Upper lobe of left lung (tissue), 6 donors: ENCODE measurements at regions not wholly inside any gene's neighbourhood (a gene's known extent, or its start where the extent isn't known, plus 50 kb on each side); places are given as distances from the start of the nearest gene placed in this dataset.

Experiments
- ATAC-seq, 2 donors: fragments of 200-7000 bp; cut with Tn5 transposase; one replicate each; pipeline ENCODE4 v1.9.1; 2022; ENCODE audit warnings: mild to moderate bottlenecking in 2 of 2, moderate library complexity in 2 of 2; ENCODE audit not compliant: low FRiP score in 2 of 2
- DNase-seq, 2 donors: peaks; one replicate each; pipeline ENCODE4 v3.0.0-alpha.2; 2019 to 2020
- H3K27ac ChIP-seq, 4 donors: fragments of 200-600 bp; sonication (generic); one replicate each; pipeline ENCODE4 v1.5.1; 2016 to 2019
- H3K27me3 ChIP-seq, 4 donors: fragments of 200-600 bp; sonication (generic); one replicate each; pipeline ENCODE4 v1.5.1; 2017 to 2019
- H3K36me3 ChIP-seq, 4 donors: fragments of 200-600 bp; sonication (generic); one replicate each; pipeline ENCODE4 v1.5.1; 2016 to 2019
- H3K4me1 ChIP-seq, 4 donors: fragments of 200-600 bp; sonication (generic); one replicate each; pipeline ENCODE4 v1.5.1; 2018 to 2019
- H3K4me3 ChIP-seq, 4 donors: fragments of 200-600 bp; sonication (generic); one replicate each; pipeline ENCODE4 v1.5.1; 2017 to 2019; ENCODE audit warnings: mild to moderate bottlenecking in 2 of 4, moderate library complexity in 1 of 4
- H3K9me3 ChIP-seq, 4 donors: fragments of 200-600 bp; sonication (generic); one replicate each; pipeline ENCODE4 v1.5.1; 2018 to 2019
- EP300 ChIP-seq, 4 donors: sonication (generic); formaldehyde crosslinking; IDR thresholded peaks; one replicate each; pipeline ENCODE4 v1.5.1; 2017; ENCODE audit warnings: antibody characterized with exemption in 4 of 4, control low read depth in 2 of 4
- POLR2A ChIP-seq, 4 donors: fragments of 450-650 bp; IDR thresholded peaks; one replicate each; pipeline ENCODE4 v1.5.1; 2016 to 2017; ENCODE audit warnings: antibody characterized with exemption in 4 of 4, mild to moderate bottlenecking in 2 of 4
- POLR2AphosphoS5 ChIP-seq, 2 donors: sonication (generic); formaldehyde crosslinking; IDR thresholded peaks; one replicate each; pipeline ENCODE4 v1.5.1; 2017; ENCODE audit warnings: antibody characterized with exemption in 2 of 2
- WGBS, 2 donors: methylation state at CpG; one replicate each; pipeline ENCODE4 v1.1.5; 2017 to 2018; 5-methylcytosine and 5-hydroxymethylcytosine counted together
- small RNA-seq, 4 donors: library from RNA; depleted of rRNA; stranded (forward); fragments of <200 nt; gene quantifications; one replicate each; pipeline ENCODE3, GENCODE V24; 2016
- TF ChIP-seq, protein P1 (sequence below), 6 experiments: fragments of 450-650 bp in 4 of 6; fragments of 200-600 bp in 2 of 6; sonication (generic) in 2 of 6; IDR thresholded peaks; one replicate each; pipeline ENCODE4 v1.5.1; 2016 to 2019; ENCODE audit warnings: antibody characterized with exemption in 6 of 6
- donor health status: DM: no; HTN: no; CAD: no; lungs with moderate emphysema.
- donor health status: DM: no; HTN: yes; CAD: no; lungs with severe emphysema.

DNA sequence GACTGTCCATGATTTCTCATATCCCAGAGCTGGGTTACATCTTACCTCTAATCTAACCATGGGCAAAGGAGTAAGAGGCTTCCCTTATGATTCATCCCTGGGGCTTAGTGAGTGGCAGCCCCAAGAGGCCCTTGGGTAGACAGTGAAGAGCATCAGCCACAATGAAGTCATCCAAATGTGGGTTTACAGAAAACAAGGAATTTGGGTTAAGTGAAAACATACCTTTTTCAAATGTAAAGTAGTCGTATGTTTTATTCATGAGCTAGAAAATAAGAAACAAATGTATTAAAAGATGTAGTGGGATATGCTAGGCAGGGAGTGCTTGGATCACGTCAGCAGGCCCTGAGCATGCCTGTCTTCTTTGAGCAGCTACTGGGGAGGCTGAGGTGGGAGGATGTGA, 54.0 kb upstream of the ELK3 start:
- no peaks in the 10 kb centered on the region for H3K9me3 ChIP-seq
- no peak overlapping the region for H3K27ac ChIP-seq
- TF ChIP-seq, protein P1, sequence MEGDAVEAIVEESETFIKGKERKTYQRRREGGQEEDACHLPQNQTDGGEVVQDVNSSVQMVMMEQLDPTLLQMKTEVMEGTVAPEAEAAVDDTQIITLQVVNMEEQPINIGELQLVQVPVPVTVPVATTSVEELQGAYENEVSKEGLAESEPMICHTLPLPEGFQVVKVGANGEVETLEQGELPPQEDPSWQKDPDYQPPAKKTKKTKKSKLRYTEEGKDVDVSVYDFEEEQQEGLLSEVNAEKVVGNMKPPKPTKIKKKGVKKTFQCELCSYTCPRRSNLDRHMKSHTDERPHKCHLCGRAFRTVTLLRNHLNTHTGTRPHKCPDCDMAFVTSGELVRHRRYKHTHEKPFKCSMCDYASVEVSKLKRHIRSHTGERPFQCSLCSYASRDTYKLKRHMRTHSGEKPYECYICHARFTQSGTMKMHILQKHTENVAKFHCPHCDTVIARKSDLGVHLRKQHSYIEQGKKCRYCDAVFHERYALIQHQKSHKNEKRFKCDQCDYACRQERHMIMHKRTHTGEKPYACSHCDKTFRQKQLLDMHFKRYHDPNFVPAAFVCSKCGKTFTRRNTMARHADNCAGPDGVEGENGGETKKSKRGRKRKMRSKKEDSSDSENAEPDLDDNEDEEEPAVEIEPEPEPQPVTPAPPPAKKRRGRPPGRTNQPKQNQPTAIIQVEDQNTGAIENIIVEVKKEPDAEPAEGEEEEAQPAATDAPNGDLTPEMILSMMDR (IDR thresholded peaks at IDR 0.05) = no peak
- TF ChIP-seq EP300 (IDR thresholded peaks at IDR 0.05) = no peak
- H3K27me3 ChIP-seq = no peaks in the 10 kb centered on the region
- 92 to 98% methylated on average over 2 of the region's 2 CpGs for WGBS, 2 donors
- no peak overlapping the region for H3K4me3 ChIP-seq
- H3K4me1 ChIP-seq = peaks cover 8 to 24% (median 14%) of the 10 kb centered on the region in 4 donors
- H3K36me3 ChIP-seq = no peaks in the 10 kb centered on the region
- ATAC-seq = no peak
- no peak for DNase-seq

DNA sequence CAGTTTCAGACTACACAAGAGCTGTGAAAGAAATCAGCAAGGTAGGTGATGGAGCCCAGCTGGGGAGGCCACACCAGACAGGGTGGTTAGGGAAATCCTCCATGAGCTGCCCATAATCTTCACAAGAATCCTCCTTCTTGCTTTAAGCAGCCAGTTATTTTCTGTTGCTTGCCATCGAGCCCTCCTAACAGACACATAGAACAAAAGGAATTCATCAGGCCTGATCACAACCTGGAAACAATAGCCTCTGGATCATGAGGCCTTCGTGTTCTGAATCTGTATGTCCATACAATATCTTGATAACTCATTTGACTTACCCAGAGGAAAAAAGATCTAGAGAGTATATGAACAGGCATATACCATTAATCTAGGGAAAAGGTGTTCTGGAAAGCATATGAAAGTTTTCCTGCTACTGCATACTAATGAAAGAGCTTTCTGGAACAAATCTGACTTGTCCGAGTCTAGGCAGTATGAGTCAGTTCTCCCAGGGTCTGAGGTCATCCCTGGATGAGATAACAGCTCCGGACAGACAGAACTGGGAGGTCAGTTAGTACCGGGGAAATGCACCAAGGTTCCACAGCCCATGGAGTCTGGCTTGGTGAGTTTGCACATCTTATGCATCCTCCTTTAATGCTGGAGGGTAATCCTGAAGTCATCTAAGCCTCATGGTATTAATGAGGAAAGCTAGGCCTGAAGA, 52.8 kb upstream of the ELK3 start:
- peaks cover 3 to 17% (median 12%) of the 10 kb centered on the region in 4 donors for H3K4me1 ChIP-seq
- no peaks in the 10 kb centered on the region for H3K9me3 ChIP-seq
- H3K27ac ChIP-seq = no peak overlapping the region
- TF ChIP-seq, protein P1 (IDR thresholded peaks at IDR 0.05) = no peak
- TF ChIP-seq POLR2A (IDR thresholded peaks at IDR 0.05) (no peak), POLR2AphosphoS5 (IDR thresholded peaks at IDR 0.05) (no peak), EP300 (IDR thresholded peaks at IDR 0.05) (no peak)
- no peak overlapping the region for H3K4me3 ChIP-seq
- WGBS, 2 donors = 66 to 74% methylated on average over 5 of the region's 5 CpGs
- no peaks in the 10 kb centered on the region for H3K27me3 ChIP-seq
- H3K36me3 ChIP-seq = no peaks in the 10 kb centered on the region
- no peak for DNase-seq
- peak in 1 of 2 donors; percentile 93 for ATAC-seq

DNA sequence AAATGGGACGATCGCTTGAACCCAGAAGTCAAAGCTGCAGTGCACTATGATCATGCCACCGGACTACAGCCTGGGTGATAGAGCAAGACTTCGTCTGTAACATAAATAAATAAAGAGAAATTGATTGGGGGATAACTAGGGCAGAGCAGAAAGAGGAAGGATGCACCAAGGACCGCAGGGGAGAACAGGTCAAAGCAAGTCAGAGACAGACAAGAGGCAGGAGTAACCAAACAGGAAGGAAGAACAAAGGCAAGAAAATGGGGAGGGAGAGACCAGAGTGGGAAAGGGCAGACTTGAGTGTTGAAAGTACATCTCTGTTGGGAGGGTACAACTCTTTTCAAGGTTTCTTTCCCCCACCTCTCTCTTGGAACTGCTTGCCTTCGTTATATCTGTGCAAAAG, 50.8 kb upstream of the ELK3 start:
- 37 to 54% methylated on average over 6 of the region's 6 CpGs for WGBS, 2 donors

DNA sequence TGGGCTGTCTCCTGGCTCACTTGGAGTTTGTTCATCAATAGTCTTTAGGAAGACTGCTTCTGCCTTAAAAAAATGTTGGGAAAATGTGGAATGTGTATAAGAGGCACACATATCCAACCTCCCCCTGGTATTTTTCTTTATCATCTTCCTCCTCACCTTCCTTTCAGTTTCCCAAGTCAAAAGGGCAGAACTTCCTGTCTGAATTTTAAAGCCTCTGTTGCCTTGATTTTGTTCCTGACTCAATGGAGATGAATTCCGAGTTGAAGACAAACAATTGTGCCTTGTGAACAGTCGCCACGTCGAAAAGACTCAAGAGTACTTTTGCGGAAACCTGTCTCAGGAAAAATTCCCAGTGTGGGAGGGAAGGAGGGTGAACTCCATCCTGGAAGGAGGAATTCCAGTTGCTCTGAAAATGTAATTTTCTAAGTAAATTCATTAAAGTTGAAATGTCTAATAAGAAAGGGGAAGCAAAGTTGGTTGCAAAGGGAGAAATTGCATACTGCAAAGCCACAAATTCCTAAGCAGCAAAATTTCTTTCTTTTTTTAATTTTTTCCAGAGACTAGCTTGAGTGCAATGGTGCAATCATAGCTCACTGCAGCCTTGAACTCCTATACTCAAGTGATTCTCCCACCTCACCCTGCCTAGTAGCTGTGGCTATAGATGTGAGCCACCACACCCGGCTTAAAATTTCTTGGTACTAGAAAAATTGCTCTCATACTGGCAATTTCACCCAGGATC, 50.2 kb upstream of the ELK3 start:
- ATAC-seq = no peak
- DNase-seq = no peak
- Histone ChIP-seq H3K27ac (peak overlapping the region in 1 of 4 donors; percentile 18), H3K36me3 (no peaks in the 10 kb centered on the region), H3K27me3 (no peaks in the 10 kb centered on the region), H3K9me3 (no peaks in the 10 kb centered on the region), H3K4me3 (no peak overlapping the region), H3K4me1 (peaks cover 0 to 17% (median 9%) of the 10 kb centered on the region in 4 donors)
- TF ChIP-seq, protein P1 (IDR thresholded peaks at IDR 0.05) = no peak
- TF ChIP-seq POLR2A (IDR thresholded peaks at IDR 0.05) (no peak), POLR2AphosphoS5 (IDR thresholded peaks at IDR 0.05) (no peak), EP300 (IDR thresholded peaks at IDR 0.05) (no peak)
- WGBS, 2 donors = 44 to 51% methylated on average over 6 of the region's 6 CpGs

More for the DNA sequence above, 50.8 kb upstream of the ELK3 start:
- H3K36me3 ChIP-seq = no peaks in the 10 kb centered on the region
- peak overlapping the region in 1 of 4 donors; percentile 18 for H3K27ac ChIP-seq
- no peak overlapping the region for H3K4me3 ChIP-seq
- TF ChIP-seq POLR2A (IDR thresholded peaks at IDR 0.05) (no peak), EP300 (IDR thresholded peaks at IDR 0.05) (no peak)
- H3K4me1 ChIP-seq = peaks cover 0 to 17% (median 9%) of the 10 kb centered on the region in 4 donors
- H3K27me3 ChIP-seq = no peaks in the 10 kb centered on the region
- DNase-seq (no peak), ATAC-seq (no peak)
- H3K9me3 ChIP-seq = no peaks in the 10 kb centered on the region

Small RNA genes in the stretch of these regions (small RNA-seq; reads per million reads assigned to genes)
- 0 reads per million in 4 donors for gene RN7SL88P
